ENCODE measurements at regions not wholly inside any gene's neighbourhood (a gene's known extent, or its start where the extent isn't known, plus 50 kb on each side); places are given as distances from the start of the nearest gene placed in this dataset.

DNA sequence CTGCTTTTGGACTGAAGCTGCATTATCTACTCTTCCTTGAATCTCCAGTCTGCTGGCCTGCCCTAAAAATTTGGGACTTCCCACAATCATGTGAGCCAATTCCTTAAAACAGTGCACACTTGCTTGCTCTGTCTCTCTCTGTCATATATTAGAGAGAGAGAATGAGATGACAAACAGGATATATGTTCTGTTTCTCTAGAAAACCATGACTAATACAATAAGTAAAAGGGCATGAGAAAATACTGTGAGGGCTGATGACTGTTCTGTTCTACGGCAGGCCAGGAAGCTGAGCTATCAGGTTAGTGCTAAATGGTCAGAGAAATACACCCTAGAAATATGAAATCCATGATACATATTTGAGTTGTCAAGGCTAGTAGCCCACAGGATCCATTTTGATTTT is 1896.8 kb upstream of the CELF4 start:
- FAIRE-seq = peak; percentile 79
- CTCF ChIA-PET = no interaction called here

More for the DNA sequence above, 1896.8 kb upstream of the CELF4 start:
- H3K4me2 ChIP-seq (ENCODE audit: insufficient read depth, low read length) = peak overlapping the region; percentile 47
- H3K27ac ChIP-seq (ENCODE audit: insufficient read depth, low read depth, low read length) = peak overlapping the region; percentile 79
- H2AFZ ChIP-seq (ENCODE audit: low read depth, low read length) = peak overlapping the region; percentile 26
- peak; percentile 89 for DNase-seq (ENCODE audit: low read depth, low spot score)
- H4K20me1 ChIP-seq (replicated peaks; ENCODE audit: control insufficient read depth, extremely low read depth, insufficient read depth, low read length) = no peaks in the 10 kb centered on the region
- no peaks in the 10 kb centered on the region for H3K36me3 ChIP-seq (ENCODE audit: control insufficient read depth in 2 of 2, extremely low read depth in 1 of 2, insufficient read depth in 2 of 2, low read length in 2 of 2)
- no TSS peak for BruUV-seq (replicated peaks)
- no peaks in the 10 kb centered on the region for H3K9me3 ChIP-seq (replicated peaks; ENCODE audit: control insufficient read depth, insufficient read depth, low read length)
- no peak overlapping the region for H3K4me3 ChIP-seq (replicated peaks in 1 of 3; ENCODE audit: insufficient read depth in 1 of 3, low read depth in 1 of 3, low read length in 3 of 3)
- H3K9me1 ChIP-seq (replicated peaks; ENCODE audit: control insufficient read depth, extremely low read depth, insufficient read depth, low read length) = no peaks in the 10 kb centered on the region
- POLR2A ChIA-PET = no interaction called here
- H3K27me3 ChIP-seq (ENCODE audit: control insufficient read depth in 2 of 2, insufficient read depth in 2 of 2, low read length in 2 of 2) = no peaks in the 10 kb centered on the region
- intact Hi-C loops (cut with micrococcal nuclease) = loop anchor here (1.0 to 10.0 kb wide), 2 partner anchors 8 to 408 kb away; no protein-coding TSS in a partner anchor
- TF ChIP-seq FOS (IDR thresholded peaks at IDR 0.05; ENCODE audit: borderline replicate concordance, insufficient read depth, low read length) (peak; percentile 88), POLR2AphosphoS5 (IDR thresholded peaks at IDR 0.05; ENCODE audit: insufficient read depth, low read depth, low read length) (no peak), MYC (IDR thresholded peaks at IDR 0.05; ENCODE audit: low read depth, low read length) (no peak), GATA2 (IDR thresholded peaks at IDR 0.05; ENCODE audit: insufficient read depth, insufficient read length, low read depth, low read length) (peak; percentile 9), EZH2 (IDR thresholded peaks at IDR 0.05; ENCODE audit: borderline replicate concordance, low read depth, low read length, severe bottlenecking) (no peak), JUN (IDR thresholded peaks at IDR 0.05; ENCODE audit: borderline replicate concordance, insufficient read depth, insufficient read length, low read depth) (peak; percentile 82), POLR2A (IDR thresholded peaks at IDR 0.05; ENCODE audit: low read depth, low read length) (no peak), CTCF (IDR thresholded peaks at IDR 0.05; ENCODE audit: extremely low read depth in 1 of 2, insufficient read depth in 1 of 2, low read depth in 1 of 2, low read length in 2 of 2) (no peak), MAX (IDR thresholded peaks at IDR 0.05; ENCODE audit: insufficient read depth, insufficient read length) (no peak)
- H3K79me2 ChIP-seq (ENCODE audit: control insufficient read depth, insufficient read depth, low read length) = no peaks in the 10 kb centered on the region
- peaks cover 17% of the 10 kb centered on the region for H3K4me1 ChIP-seq (ENCODE audit: control insufficient read depth, extremely low read depth, insufficient read depth, low read length)
- no peak overlapping the region for H3K9ac ChIP-seq (replicated peaks; ENCODE audit: extremely low read depth, insufficient read depth, low read length)
- dilution Hi-C loops (cut with MboI; ENCODE audit: extremely low pct_ligation_motif_present, low sequenced_read_pairs) = no loop called here

All from endothelial cell of umbilical vein (primary cell).